ENCODE measurements at regions not wholly inside any gene's neighbourhood (a gene's known extent, or its start where the extent isn't known, plus 50 kb on each side); places are given as distances from the start of the nearest gene placed in this dataset.

DNA sequence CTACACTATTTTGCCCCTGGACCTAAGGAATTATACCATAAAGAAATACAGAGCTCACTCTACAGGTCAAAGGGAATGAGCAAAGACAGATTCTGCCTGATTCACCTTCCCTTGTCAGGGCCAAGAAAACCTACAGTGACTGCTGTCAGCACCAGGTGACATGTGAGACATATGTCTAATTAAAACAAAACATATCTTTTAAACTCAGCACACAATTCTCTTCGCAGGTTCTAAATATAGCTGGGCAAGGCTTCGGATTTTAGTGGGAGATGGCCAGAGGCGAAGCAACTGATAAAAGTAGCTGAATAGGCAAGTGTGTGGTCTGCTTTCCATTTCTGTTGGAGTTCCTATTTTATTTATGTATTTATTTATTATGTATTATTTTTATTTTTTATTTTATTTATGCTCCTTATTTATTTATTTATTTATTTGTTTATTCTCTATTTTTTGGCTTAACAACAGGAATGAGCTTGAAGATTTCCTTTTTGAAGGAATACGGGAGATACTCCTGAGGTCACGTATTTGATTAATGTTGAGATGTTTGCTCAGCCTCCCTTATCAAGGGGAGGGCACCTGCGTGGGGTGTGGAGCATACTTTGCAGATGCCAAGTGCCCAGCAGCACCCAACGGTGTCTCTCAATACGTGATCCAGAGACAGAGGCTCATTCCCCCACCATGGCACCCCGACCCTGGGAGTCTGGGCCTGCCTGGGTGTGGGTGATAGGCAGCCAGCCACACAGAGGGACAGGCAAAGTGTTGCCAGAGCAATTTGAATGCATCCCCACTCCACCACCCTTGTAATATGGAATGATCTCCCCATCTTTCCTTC is 141.8 kb downstream of the RNF152 start:
- intact Hi-C loops (cut with DNase I), result no loop called here
- no peak for DNase-seq
- no peak for TF ChIP-seq POLR2A (IDR thresholded peaks at IDR 0.05)
- TF ChIP-seq, protein P1, sequence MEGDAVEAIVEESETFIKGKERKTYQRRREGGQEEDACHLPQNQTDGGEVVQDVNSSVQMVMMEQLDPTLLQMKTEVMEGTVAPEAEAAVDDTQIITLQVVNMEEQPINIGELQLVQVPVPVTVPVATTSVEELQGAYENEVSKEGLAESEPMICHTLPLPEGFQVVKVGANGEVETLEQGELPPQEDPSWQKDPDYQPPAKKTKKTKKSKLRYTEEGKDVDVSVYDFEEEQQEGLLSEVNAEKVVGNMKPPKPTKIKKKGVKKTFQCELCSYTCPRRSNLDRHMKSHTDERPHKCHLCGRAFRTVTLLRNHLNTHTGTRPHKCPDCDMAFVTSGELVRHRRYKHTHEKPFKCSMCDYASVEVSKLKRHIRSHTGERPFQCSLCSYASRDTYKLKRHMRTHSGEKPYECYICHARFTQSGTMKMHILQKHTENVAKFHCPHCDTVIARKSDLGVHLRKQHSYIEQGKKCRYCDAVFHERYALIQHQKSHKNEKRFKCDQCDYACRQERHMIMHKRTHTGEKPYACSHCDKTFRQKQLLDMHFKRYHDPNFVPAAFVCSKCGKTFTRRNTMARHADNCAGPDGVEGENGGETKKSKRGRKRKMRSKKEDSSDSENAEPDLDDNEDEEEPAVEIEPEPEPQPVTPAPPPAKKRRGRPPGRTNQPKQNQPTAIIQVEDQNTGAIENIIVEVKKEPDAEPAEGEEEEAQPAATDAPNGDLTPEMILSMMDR (IDR thresholded peaks at IDR 0.05), result no peak
- no peaks in the 10 kb centered on the region for H3K9me3 ChIP-seq
- H3K27ac ChIP-seq, result no peak overlapping the region
- H3K4me1 ChIP-seq, result no peaks in the 10 kb centered on the region
- WGBS, 2 donors, result 91 to 94% methylated on average over 9 of the region's 9 CpGs
- H3K4me3 ChIP-seq (replicated peaks in 1 of 3), result no peak overlapping the region
- H3K27me3 ChIP-seq, result no peaks in the 10 kb centered on the region
- no peaks in the 10 kb centered on the region for H3K36me3 ChIP-seq

GRCh38 chr18:61749546-61749945 is 143.3 kb downstream of the RNF152 start:
- H3K27ac ChIP-seq, result no peak overlapping the region
- intact Hi-C loops (cut with DNase I), result no loop called here
- H3K27me3 ChIP-seq, result no peaks in the 10 kb centered on the region
- no peaks in the 10 kb centered on the region for H3K9me3 ChIP-seq
- no peaks in the 10 kb centered on the region for H3K36me3 ChIP-seq
- no peak for TF ChIP-seq POLR2A (IDR thresholded peaks at IDR 0.05)
- TF ChIP-seq, protein P1 (IDR thresholded peaks at IDR 0.05), result no peak
- no peak overlapping the region for H3K4me3 ChIP-seq (replicated peaks in 1 of 3)
- 80 to 87% methylated on average over 4 of the region's 4 CpGs for WGBS, 2 donors
- H3K4me1 ChIP-seq, result no peaks in the 10 kb centered on the region
- DNase-seq, result no peak

GRCh38 chr18:61749031-61749430 is 143.8 kb downstream of the RNF152 start:
- no peaks in the 10 kb centered on the region for H3K36me3 ChIP-seq
- TF ChIP-seq, protein P1 (IDR thresholded peaks at IDR 0.05), result no peak
- TF ChIP-seq POLR2A (IDR thresholded peaks at IDR 0.05), result no peak
- H3K9me3 ChIP-seq, result no peaks in the 10 kb centered on the region
- no peak overlapping the region for H3K27ac ChIP-seq
- H3K4me3 ChIP-seq (replicated peaks in 1 of 3), result no peak overlapping the region
- no peak for DNase-seq
- H3K4me1 ChIP-seq, result no peaks in the 10 kb centered on the region
- WGBS, 2 donors, result 69 to 75% methylated on average over 6 of the region's 6 CpGs
- no peaks in the 10 kb centered on the region for H3K27me3 ChIP-seq
- intact Hi-C loops (cut with DNase I), result no loop called here

- Histone ChIP-seq H3K9me3 (no peaks in the 10 kb centered on the region), H3K4me1 (peaks cover 5 to 7% of the 10 kb centered on the region in 2 donors), H3K27ac (peak overlapping the region in 1 of 3 donors; percentile 11), H3K27me3 (no peaks in the 10 kb centered on the region), H3K36me3 (no peaks in the 10 kb centered on the region), H3K4me3 (replicated peaks in 1 of 3) (no peak overlapping the region)
- no peak for TF ChIP-seq POLR2A (IDR thresholded peaks at IDR 0.05)
- TF ChIP-seq, protein P1 (IDR thresholded peaks at IDR 0.05), result no peak
- DNase-seq, result peak in 1 of 2 donors; percentile 14
- WGBS, 2 donors, result 81 to 84% methylated on average over 10 of the region's 10 CpGs
- intact Hi-C loops (cut with DNase I), result no loop called here
Observed at GRCh38 chr18:61748004-61748403, 144.8 kb downstream of the RNF152 start.

- no peak for TF ChIP-seq POLR2A (IDR thresholded peaks at IDR 0.05)
- TF ChIP-seq, protein P1 (IDR thresholded peaks at IDR 0.05), result no peak
- no peaks in the 10 kb centered on the region for H3K36me3 ChIP-seq
- H3K4me3 ChIP-seq (replicated peaks in 1 of 3), result no peak overlapping the region
- 75 to 82% methylated on average over 4 of the region's 4 CpGs for whole genome bisulfite sequencing, 2 donors
- H3K27ac ChIP-seq, result peak overlapping the region; percentile 61 to 85 (median 65)
- peaks cover 18 to 21% of the 10 kb centered on the region in 2 donors for H3K4me1 ChIP-seq
- H3K27me3 ChIP-seq, result no peaks in the 10 kb centered on the region
- no peak for DNase-seq
- intact Hi-C loops (cut with DNase I), result no loop called here
- H3K9me3 ChIP-seq, result no peaks in the 10 kb centered on the region
Observed at GRCh38 chr18:61743775-61744531, 148.9 kb downstream of the RNF152 start.
